ENCODE measurements at regions not wholly inside any gene's neighbourhood (a gene's known extent, or its start where the extent isn't known, plus 50 kb on each side); places are given as distances from the start of the nearest gene placed in this dataset.

- no peaks in the 10 kb centered on the region for H3K9me3 ChIP-seq (ENCODE audit: low read length)
- H3K9ac ChIP-seq (ENCODE audit: low read length) = no peak overlapping the region
- no peaks in the 10 kb centered on the region for H3F3A ChIP-seq (ENCODE audit: insufficient read depth, low read length)
- H3K4me3 ChIP-seq (ENCODE audit: low read depth, low read length, poor library complexity, severe bottlenecking) = no peak overlapping the region
- H4K20me1 ChIP-seq (ENCODE audit: insufficient read depth, low read length) = no peaks in the 10 kb centered on the region
- H3K9me2 ChIP-seq (ENCODE audit: low read depth, low read length) = no peaks in the 10 kb centered on the region
- peaks cover 47% of the 10 kb centered on the region for H3K4me1 ChIP-seq (ENCODE audit: insufficient read depth, low read length, severe bottlenecking)
- no peaks in the 10 kb centered on the region for H3K79me2 ChIP-seq (ENCODE audit: insufficient read depth, low read length)
- H3K27me3 ChIP-seq (ENCODE audit: insufficient read depth, low read length) = no peaks in the 10 kb centered on the region
- no peak for TF ChIP-seq EZH2 (IDR thresholded peaks at IDR 0.05; ENCODE audit: borderline replicate concordance, low read length)
- TF ChIP-seq CTCF (IDR thresholded peaks at IDR 0.05; ENCODE audit: low read length) = no peak
- no peak overlapping the region for H3K27ac ChIP-seq (ENCODE audit: low read depth, low read length, poor library complexity, severe bottlenecking)
- H2AFZ ChIP-seq (ENCODE audit: low read length) = no peak overlapping the region
- no peak overlapping the region for H3K4me2 ChIP-seq (ENCODE audit: low read length)
- no peaks in the 10 kb centered on the region for H3K36me3 ChIP-seq (ENCODE audit: insufficient read depth, low read length)
These were observed 79.8 kb upstream of the TOP3B start for GRCh38 chr22:22062306-22062793.

- no peaks in the 10 kb centered on the region for H4K20me1 ChIP-seq (ENCODE audit: insufficient read depth, low read length)
- peak overlapping the region; percentile 11 for H3K4me3 ChIP-seq (ENCODE audit: low read depth, low read length, poor library complexity, severe bottlenecking)
- peak overlapping the region; percentile 59 for H3K4me2 ChIP-seq (ENCODE audit: low read length)
- no peaks in the 10 kb centered on the region for H3K9me3 ChIP-seq (ENCODE audit: low read length)
- H3K27ac ChIP-seq (ENCODE audit: low read depth, low read length, poor library complexity, severe bottlenecking) = peak overlapping the region; percentile 93
- no peaks in the 10 kb centered on the region for H3K27me3 ChIP-seq (ENCODE audit: insufficient read depth, low read length)
- no peaks in the 10 kb centered on the region for H3K79me2 ChIP-seq (ENCODE audit: insufficient read depth, low read length)
- no peaks in the 10 kb centered on the region for H3K36me3 ChIP-seq (ENCODE audit: insufficient read depth, low read length)
- no peaks in the 10 kb centered on the region for H3F3A ChIP-seq (ENCODE audit: insufficient read depth, low read length)
- peak overlapping the region; percentile 68 for H3K9ac ChIP-seq (ENCODE audit: low read length)
- TF ChIP-seq EZH2 (IDR thresholded peaks at IDR 0.05; ENCODE audit: borderline replicate concordance, low read length) (no peak), CTCF (IDR thresholded peaks at IDR 0.05; ENCODE audit: low read length) (peak; percentile 69)
- peaks cover 55% of the 10 kb centered on the region for H3K4me1 ChIP-seq (ENCODE audit: insufficient read depth, low read length, severe bottlenecking)
- H2AFZ ChIP-seq (ENCODE audit: low read length) = peak overlapping the region; percentile 51
- H3K9me2 ChIP-seq (ENCODE audit: low read depth, low read length) = no peaks in the 10 kb centered on the region
These were observed 78.8 kb upstream of the TOP3B start for GRCh38 chr22:22061085-22062077.

- no peak for TF ChIP-seq EZH2 (IDR thresholded peaks at IDR 0.05; ENCODE audit: borderline replicate concordance, low read length)
- peak; percentile 98 for TF ChIP-seq CTCF (IDR thresholded peaks at IDR 0.05; ENCODE audit: low read length)
- Histone ChIP-seq H3K27ac (ENCODE audit: low read depth, low read length, poor library complexity, severe bottlenecking) (peak overlapping the region; percentile 93), H3K79me2 (ENCODE audit: insufficient read depth, low read length) (no peaks in the 10 kb centered on the region), H3K4me2 (ENCODE audit: low read length) (peak overlapping the region; percentile 59), H3K9me3 (ENCODE audit: low read length) (no peaks in the 10 kb centered on the region), H3K4me1 (ENCODE audit: insufficient read depth, low read length, severe bottlenecking) (peaks cover 55% of the 10 kb centered on the region), H3K36me3 (ENCODE audit: insufficient read depth, low read length) (no peaks in the 10 kb centered on the region), H3K4me3 (ENCODE audit: low read depth, low read length, poor library complexity, severe bottlenecking) (peak overlapping the region; percentile 11), H3F3A (ENCODE audit: insufficient read depth, low read length) (no peaks in the 10 kb centered on the region), H3K27me3 (ENCODE audit: insufficient read depth, low read length) (no peaks in the 10 kb centered on the region), H3K9me2 (ENCODE audit: low read depth, low read length) (no peaks in the 10 kb centered on the region), H4K20me1 (ENCODE audit: insufficient read depth, low read length) (no peaks in the 10 kb centered on the region), H3K9ac (ENCODE audit: low read length) (peak overlapping the region; percentile 68), H2AFZ (ENCODE audit: low read length) (peak overlapping the region; percentile 51)
These were observed 77.9 kb upstream of the TOP3B start for GRCh38 chr22:22060200-22061084.

Data from OCI-LY1 (cell line).